ENCODE measurements at regions not wholly inside any gene's neighbourhood (a gene's known extent, or its start where the extent isn't known, plus 50 kb on each side); places are given as distances from the start of the nearest gene placed in this dataset.

DNA sequence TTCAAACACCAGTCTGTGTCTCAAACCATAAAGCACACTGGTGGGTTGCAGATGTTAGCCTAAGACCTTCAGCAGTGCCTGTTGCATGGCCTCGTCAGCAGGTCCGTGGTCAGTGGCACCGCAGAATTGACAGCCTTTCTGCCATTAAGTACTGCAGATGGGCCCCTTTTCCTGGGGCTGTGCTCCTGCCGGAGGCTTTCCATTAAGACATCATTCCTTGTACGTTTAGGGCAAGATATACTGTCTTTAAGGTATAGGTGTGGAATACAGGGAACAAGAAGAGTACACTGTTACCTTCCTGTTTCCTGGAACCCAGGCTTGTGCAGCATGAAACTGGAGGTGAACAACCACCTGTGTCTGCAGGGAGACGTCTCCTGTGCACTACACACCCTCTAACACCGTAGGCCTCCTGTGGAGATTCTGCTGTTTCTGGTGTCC, 67.9 kb upstream of the WDR1 start:
- H3K4me3 ChIP-seq (ENCODE audit: low read length in 2 of 2) = no peak overlapping the region
- no peaks in the 10 kb centered on the region for H3K36me3 ChIP-seq (replicated peaks in 1 of 2; ENCODE audit: control insufficient read depth in 2 of 2, insufficient read depth in 2 of 2, low read length in 2 of 2)
- no peak overlapping the region for H3K4ac ChIP-seq (ENCODE audit: low read length)
- no peak overlapping the region for H2BK5ac ChIP-seq (ENCODE audit: low read length)
- H3K9me3 ChIP-seq (replicated peaks in 1 of 2; ENCODE audit: control insufficient read depth in 2 of 2, insufficient read depth in 1 of 2, low read depth in 1 of 2, low read length in 2 of 2) = no peaks in the 10 kb centered on the region
- WGBS, 2 donors (ENCODE audit: extremely low coverage in 2 of 2, insufficient read length in 2 of 2, insufficient replicate concordance in 1 of 2) = no CpG with 5 or more reads among the region's 7 CpGs
- no peak overlapping the region for H4K91ac ChIP-seq (ENCODE audit: low read depth, low read length, poor library complexity)
- H3K4me1 ChIP-seq (ENCODE audit: control insufficient read depth in 2 of 2, insufficient read depth in 1 of 2, low read depth in 1 of 2, low read length in 2 of 2) = no peaks in the 10 kb centered on the region
- DNase-seq (ENCODE audit: low spot score) = no peak
- peak overlapping the region; percentile 1 for H3K18ac ChIP-seq (ENCODE audit: low read length)
- no peaks in the 10 kb centered on the region for H3K79me1 ChIP-seq (ENCODE audit: low read depth, low read length)
- H2BK12ac ChIP-seq (ENCODE audit: low read length) = no peak overlapping the region
- H2BK120ac ChIP-seq (ENCODE audit: low read depth, low read length) = no peak overlapping the region
- H3K27me3 ChIP-seq (ENCODE audit: control insufficient read depth in 3 of 3, insufficient read depth in 3 of 3, low read depth in 1 of 3, low read length in 3 of 3) = peaks cover 0 to 10% (median 0%) of the 10 kb centered on the region in 3 experiments
- no peak overlapping the region for H3K23ac ChIP-seq (ENCODE audit: low read depth, low read length, poor library complexity)
- H2AFZ ChIP-seq (ENCODE audit: low read length) = no peak overlapping the region
- no peak overlapping the region for H2BK15ac ChIP-seq (ENCODE audit: low read length)
- H3K14ac ChIP-seq (ENCODE audit: low read length) = no peak overlapping the region
- no peak overlapping the region for H3K4me2 ChIP-seq (ENCODE audit: insufficient read depth, low read length, poor library complexity, severe bottlenecking)
- no peak overlapping the region for H3K27ac ChIP-seq (replicated peaks; ENCODE audit: low read length)
- H3K9ac ChIP-seq (ENCODE audit: low read depth, low read length, poor library complexity) = no peak overlapping the region
- H4K8ac ChIP-seq (ENCODE audit: low read depth, low read length) = no peak overlapping the region
- H2AK5ac ChIP-seq (ENCODE audit: low read depth, low read length) = no peak overlapping the region

- H2AFZ ChIP-seq (ENCODE audit: low read length) = no peak overlapping the region
- H3K27me3 ChIP-seq (ENCODE audit: control insufficient read depth in 3 of 3, insufficient read depth in 3 of 3, low read depth in 1 of 3, low read length in 3 of 3) = peaks cover 0 to 13% (median 0%) of the 10 kb centered on the region in 3 experiments
- H3K9ac ChIP-seq (ENCODE audit: low read depth, low read length, poor library complexity) = no peak overlapping the region
- no peak overlapping the region for H2BK12ac ChIP-seq (ENCODE audit: low read length)
- H4K91ac ChIP-seq (ENCODE audit: low read depth, low read length, poor library complexity) = no peak overlapping the region
- H3K27ac ChIP-seq (replicated peaks; ENCODE audit: low read length) = no peak overlapping the region
- H4K8ac ChIP-seq (ENCODE audit: low read depth, low read length) = no peak overlapping the region
- no peak overlapping the region for H3K4ac ChIP-seq (ENCODE audit: low read length)
- WGBS, 2 donors (ENCODE audit: extremely low coverage in 2 of 2, insufficient read length in 2 of 2, insufficient replicate concordance in 1 of 2) = no CpG with 5 or more reads among the region's 5 CpGs
- H3K23ac ChIP-seq (ENCODE audit: low read depth, low read length, poor library complexity) = no peak overlapping the region
- H3K9me3 ChIP-seq (replicated peaks in 1 of 2; ENCODE audit: control insufficient read depth in 2 of 2, insufficient read depth in 1 of 2, low read depth in 1 of 2, low read length in 2 of 2) = no peaks in the 10 kb centered on the region
- DNase-seq (ENCODE audit: low spot score) = no peak
- H3K18ac ChIP-seq (ENCODE audit: low read length) = no peak overlapping the region
- no peak overlapping the region for H3K4me3 ChIP-seq (ENCODE audit: low read length in 2 of 2)
- no peaks in the 10 kb centered on the region for H3K79me1 ChIP-seq (ENCODE audit: low read depth, low read length)
- H3K4me2 ChIP-seq (ENCODE audit: insufficient read depth, low read length, poor library complexity, severe bottlenecking) = no peak overlapping the region
- no peak overlapping the region for H2BK120ac ChIP-seq (ENCODE audit: low read depth, low read length)
- no peaks in the 10 kb centered on the region for H3K36me3 ChIP-seq (replicated peaks in 1 of 2; ENCODE audit: control insufficient read depth in 2 of 2, insufficient read depth in 2 of 2, low read length in 2 of 2)
- no peak overlapping the region for H2BK5ac ChIP-seq (ENCODE audit: low read length)
- H2BK15ac ChIP-seq (ENCODE audit: low read length) = no peak overlapping the region
- no peak overlapping the region for H2AK5ac ChIP-seq (ENCODE audit: low read depth, low read length)
- no peak overlapping the region for H3K14ac ChIP-seq (ENCODE audit: low read length)
- H3K4me1 ChIP-seq (ENCODE audit: control insufficient read depth in 2 of 2, insufficient read depth in 1 of 2, low read depth in 1 of 2, low read length in 2 of 2) = no peaks in the 10 kb centered on the region
Measured at GRCh38 chr4:10184041-10184440, 67.4 kb upstream of the WDR1 start.

GRCh38 chr4:10183462-10183861, 66.9 kb upstream of the WDR1 start:
- Histone ChIP-seq H2AK5ac (ENCODE audit: low read depth, low read length) (no peak overlapping the region), H4K8ac (ENCODE audit: low read depth, low read length) (no peak overlapping the region), H3K27me3 (ENCODE audit: control insufficient read depth in 3 of 3, insufficient read depth in 3 of 3, low read depth in 1 of 3, low read length in 3 of 3) (peaks cover 0 to 13% (median 0%) of the 10 kb centered on the region in 3 experiments), H3K14ac (ENCODE audit: low read length) (no peak overlapping the region), H3K79me1 (ENCODE audit: low read depth, low read length) (no peaks in the 10 kb centered on the region), H3K9ac (ENCODE audit: low read depth, low read length, poor library complexity) (no peak overlapping the region), H3K4me2 (ENCODE audit: insufficient read depth, low read length, poor library complexity, severe bottlenecking) (no peak overlapping the region), H2BK5ac (ENCODE audit: low read length) (no peak overlapping the region), H3K9me3 (replicated peaks in 1 of 2; ENCODE audit: control insufficient read depth in 2 of 2, insufficient read depth in 1 of 2, low read depth in 1 of 2, low read length in 2 of 2) (no peaks in the 10 kb centered on the region), H3K4me3 (ENCODE audit: low read length in 2 of 2) (no peak overlapping the region), H2BK15ac (ENCODE audit: low read length) (no peak overlapping the region), H2BK12ac (ENCODE audit: low read length) (no peak overlapping the region), H2AFZ (ENCODE audit: low read length) (no peak overlapping the region), H3K4me1 (ENCODE audit: control insufficient read depth in 2 of 2, insufficient read depth in 1 of 2, low read depth in 1 of 2, low read length in 2 of 2) (no peaks in the 10 kb centered on the region), H3K18ac (ENCODE audit: low read length) (no peak overlapping the region), H3K36me3 (replicated peaks in 1 of 2; ENCODE audit: control insufficient read depth in 2 of 2, insufficient read depth in 2 of 2, low read length in 2 of 2) (no peaks in the 10 kb centered on the region), H2BK120ac (ENCODE audit: low read depth, low read length) (no peak overlapping the region), H3K23ac (ENCODE audit: low read depth, low read length, poor library complexity) (no peak overlapping the region), H4K91ac (ENCODE audit: low read depth, low read length, poor library complexity) (no peak overlapping the region), H3K27ac (replicated peaks; ENCODE audit: low read length) (no peak overlapping the region), H3K4ac (ENCODE audit: low read length) (no peak overlapping the region)
- no CpG with 5 or more reads among the region's 1 CpG for WGBS, 2 donors (ENCODE audit: extremely low coverage in 2 of 2, insufficient read length in 2 of 2, insufficient replicate concordance in 1 of 2)
- no peak for DNase-seq (ENCODE audit: low spot score)

DNA sequence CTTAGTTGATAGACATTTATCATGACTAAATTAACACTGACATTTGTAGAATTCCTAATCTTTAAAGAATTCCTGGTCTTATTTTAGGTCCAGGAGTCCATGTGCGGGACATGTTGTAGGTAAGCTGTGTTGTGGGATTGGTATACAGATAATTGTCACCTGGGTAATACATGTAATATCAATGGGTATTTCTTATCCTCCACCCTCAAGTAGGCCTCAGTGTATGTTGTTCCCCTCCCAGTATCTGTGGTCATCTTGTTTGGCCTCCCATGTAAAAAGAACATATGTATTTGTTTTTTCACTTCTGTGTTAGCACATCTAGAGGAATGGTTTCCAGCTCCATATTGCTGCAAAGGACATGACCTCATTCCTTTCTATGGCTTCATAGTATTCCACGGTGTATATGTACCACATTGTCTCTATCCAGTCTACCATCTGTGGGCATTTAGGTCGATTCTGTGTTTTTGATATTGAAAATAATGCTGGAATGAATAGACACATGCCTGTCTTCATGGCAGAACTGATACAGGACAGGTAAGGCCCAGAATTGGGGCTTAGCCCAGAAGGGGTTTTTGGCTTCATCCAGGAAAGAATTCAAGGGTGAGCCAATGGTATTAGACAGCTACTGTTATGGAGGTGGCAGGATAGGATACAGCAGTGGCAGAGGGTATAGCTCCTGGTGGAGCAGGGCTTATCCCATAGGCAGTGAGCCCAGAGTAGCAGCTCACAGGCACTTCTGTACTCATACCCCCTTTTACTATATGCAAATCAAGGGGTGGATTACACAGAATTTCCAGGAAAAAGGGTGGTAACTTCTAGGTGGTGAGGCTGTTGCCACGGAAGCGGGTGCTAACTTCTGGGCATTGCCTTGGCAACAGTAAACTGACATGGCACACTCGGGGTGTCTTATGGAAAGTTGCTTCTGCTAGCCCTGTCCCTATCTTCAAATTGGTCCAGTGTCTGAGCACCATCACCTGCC, 66.1 kb upstream of the WDR1 start:
- Histone ChIP-seq H2BK5ac (ENCODE audit: low read length) (no peak overlapping the region), H2AK5ac (ENCODE audit: low read depth, low read length) (no peak overlapping the region), H3K9me3 (replicated peaks in 1 of 2; ENCODE audit: control insufficient read depth in 2 of 2, insufficient read depth in 1 of 2, low read depth in 1 of 2, low read length in 2 of 2) (no peaks in the 10 kb centered on the region), H3K18ac (ENCODE audit: low read length) (no peak overlapping the region), H4K8ac (ENCODE audit: low read depth, low read length) (no peak overlapping the region), H3K14ac (ENCODE audit: low read length) (no peak overlapping the region), H4K91ac (ENCODE audit: low read depth, low read length, poor library complexity) (no peak overlapping the region), H3K79me1 (ENCODE audit: low read depth, low read length) (no peaks in the 10 kb centered on the region), H3K36me3 (replicated peaks in 1 of 2; ENCODE audit: control insufficient read depth in 2 of 2, insufficient read depth in 2 of 2, low read length in 2 of 2) (no peaks in the 10 kb centered on the region), H3K4me3 (ENCODE audit: low read length in 2 of 2) (no peak overlapping the region), H3K23ac (ENCODE audit: low read depth, low read length, poor library complexity) (no peak overlapping the region), H3K4me1 (ENCODE audit: control insufficient read depth in 2 of 2, insufficient read depth in 1 of 2, low read depth in 1 of 2, low read length in 2 of 2) (no peaks in the 10 kb centered on the region), H2AFZ (ENCODE audit: low read length) (no peak overlapping the region), H3K4ac (ENCODE audit: low read length) (no peak overlapping the region), H2BK120ac (ENCODE audit: low read depth, low read length) (no peak overlapping the region), H3K4me2 (ENCODE audit: insufficient read depth, low read length, poor library complexity, severe bottlenecking) (no peak overlapping the region), H2BK15ac (ENCODE audit: low read length) (no peak overlapping the region), H3K27ac (replicated peaks; ENCODE audit: low read length) (no peak overlapping the region), H3K9ac (ENCODE audit: low read depth, low read length, poor library complexity) (no peak overlapping the region), H2BK12ac (ENCODE audit: low read length) (no peak overlapping the region), H3K27me3 (ENCODE audit: control insufficient read depth in 3 of 3, insufficient read depth in 3 of 3, low read depth in 1 of 3, low read length in 3 of 3) (peaks cover 0 to 13% (median 0%) of the 10 kb centered on the region in 3 experiments)
- WGBS, 2 donors (ENCODE audit: extremely low coverage in 2 of 2, insufficient read length in 2 of 2, insufficient replicate concordance in 1 of 2) = no CpG with 5 or more reads among the region's 6 CpGs
- no peak for DNase-seq (ENCODE audit: low spot score)
